ENCODE measurements at regions not wholly inside any gene's neighbourhood (a gene's known extent, or its start where the extent isn't known, plus 50 kb on each side); places are given as distances from the start of the nearest gene placed in this dataset.
"Not testable (repeated sequence)": the region's sequence is repeated elsewhere in the genome, so short reads cannot be mapped to it uniquely, and the experiment has no call there.

DNA sequence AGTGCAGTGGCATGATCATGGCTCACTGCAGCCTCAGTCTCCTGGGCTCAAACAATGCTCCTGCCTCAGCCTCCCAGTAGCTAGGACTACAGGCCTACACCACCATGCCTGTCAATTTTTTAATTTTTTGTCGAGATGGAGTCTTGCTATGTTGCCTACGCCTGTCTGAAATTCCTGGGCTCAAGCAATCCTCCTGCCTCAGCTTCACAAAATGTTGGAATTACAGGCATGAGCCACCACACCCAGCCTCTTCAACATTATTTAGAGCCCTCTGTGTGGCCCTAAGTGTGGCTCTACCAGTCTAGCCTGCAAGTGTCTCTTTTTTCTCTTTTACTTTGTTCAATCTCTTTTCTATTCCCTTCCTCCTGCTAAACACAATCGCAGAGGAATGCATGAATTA lies 154.4 kb upstream of the EPB41L4A start:
- H3K4me1 Mint-ChIP-seq (ENCODE audit: low read depth), result no peaks in the 10 kb centered on the region
- H3K27me3 Mint-ChIP-seq (ENCODE audit: low read depth), result peaks cover 10% of the 10 kb centered on the region
- ATAC-seq (no peak), DNase-seq (no peak)
- no peaks in the 10 kb centered on the region for H3K36me3 Mint-ChIP-seq (ENCODE audit: insufficient read depth)
- no peak overlapping the region for H3K4me3 Mint-ChIP-seq
- no peaks in the 10 kb centered on the region for H3K9me3 Mint-ChIP-seq

DNA sequence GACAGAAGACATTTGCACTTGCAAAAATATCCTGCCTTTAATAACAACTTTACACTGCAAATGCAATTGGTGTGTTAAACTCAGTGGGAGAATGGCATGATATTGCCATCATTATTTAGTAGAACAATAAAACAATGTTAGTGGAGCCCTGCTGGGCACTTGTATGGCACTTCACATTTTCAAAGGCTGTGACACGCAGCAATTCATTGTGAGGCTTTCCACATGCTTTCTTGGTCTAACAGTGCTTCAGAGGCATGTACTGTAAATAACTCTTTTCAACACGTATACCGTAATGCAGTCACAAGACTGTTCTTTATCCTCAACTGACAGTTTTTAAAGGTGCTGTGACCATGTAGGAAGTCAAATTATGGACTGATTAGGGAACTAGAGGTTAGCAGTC lies 155.5 kb upstream of the EPB41L4A start:
- Mint-ChIP-seq H3K27me3 (ENCODE audit: low read depth) (peaks cover 10% of the 10 kb centered on the region), H3K4me1 (ENCODE audit: low read depth) (no peaks in the 10 kb centered on the region), H3K9me3 (no peaks in the 10 kb centered on the region), H3K4me3 (no peak overlapping the region), H3K36me3 (ENCODE audit: insufficient read depth) (no peaks in the 10 kb centered on the region)
- DNase-seq, result no peak
- no peak for ATAC-seq

DNA sequence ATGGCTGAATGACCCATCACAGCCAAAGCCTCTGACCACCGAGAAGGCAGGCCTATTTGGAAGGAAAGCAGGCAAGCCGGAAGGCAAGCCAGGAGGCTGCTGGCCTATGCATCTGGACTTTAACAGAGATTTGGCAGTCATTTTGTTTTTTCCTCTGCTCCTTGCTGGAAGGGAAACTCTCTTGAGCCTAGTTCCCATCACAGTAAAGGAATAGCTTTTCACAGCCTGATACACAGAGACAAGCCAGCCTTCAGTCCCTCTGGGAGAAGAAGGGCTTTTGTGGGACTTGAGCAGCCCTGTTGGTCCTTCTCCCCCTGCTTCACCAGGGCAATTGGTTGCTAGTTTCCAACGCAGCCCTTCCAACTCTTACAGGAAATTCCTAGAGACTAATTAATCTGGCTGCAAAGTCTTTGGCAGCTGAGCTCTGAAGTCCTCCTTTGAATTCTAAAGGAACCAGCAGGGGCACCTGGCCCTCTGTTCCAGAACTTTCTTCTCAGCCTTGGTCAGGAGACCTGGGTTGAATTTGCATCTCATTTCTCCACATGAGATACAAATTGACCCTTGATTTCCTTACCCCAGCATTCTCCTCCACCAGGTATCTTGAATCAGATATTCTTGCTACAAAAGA lies 157.3 kb upstream of the EPB41L4A start:
- no peaks in the 10 kb centered on the region for H3K4me1 Mint-ChIP-seq (ENCODE audit: low read depth)
- H3K9me3 Mint-ChIP-seq, result no peaks in the 10 kb centered on the region
- DNase-seq, result no peak
- H3K4me3 Mint-ChIP-seq, result no peak overlapping the region
- H3K27me3 Mint-ChIP-seq (ENCODE audit: low read depth), result peaks cover 6% of the 10 kb centered on the region
- H3K36me3 Mint-ChIP-seq (ENCODE audit: insufficient read depth), result no peaks in the 10 kb centered on the region
- ATAC-seq, result no peak

DNA sequence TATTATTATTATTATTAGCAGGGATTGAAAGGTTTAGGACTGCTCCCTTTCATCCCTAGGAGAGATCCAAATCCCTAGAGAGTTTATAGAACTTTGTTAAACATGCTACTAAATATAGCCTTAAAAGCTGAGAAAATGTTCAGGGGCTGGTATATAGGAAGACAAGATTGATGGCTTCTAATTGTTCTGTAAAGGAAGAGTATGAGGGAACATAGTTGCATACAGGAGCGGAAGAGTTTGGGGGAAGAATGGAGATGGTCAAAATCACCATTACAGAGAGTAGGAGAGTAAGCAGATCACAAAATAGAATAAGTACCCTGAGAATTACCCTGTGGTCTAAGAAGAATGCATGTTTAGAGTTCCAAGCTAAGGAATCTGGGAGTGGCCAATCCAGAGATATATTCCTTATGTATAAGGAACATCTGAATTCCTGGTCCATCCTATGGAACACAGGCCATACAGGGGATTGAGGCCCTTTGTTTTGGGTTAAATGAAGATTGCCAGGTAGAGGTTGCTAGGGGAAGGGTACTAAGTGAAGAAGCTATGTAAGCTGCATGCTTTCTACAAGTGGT lies 158.0 kb upstream of the APC start:
- Mint-ChIP-seq H3K36me3 (ENCODE audit: insufficient read depth) (no peaks in the 10 kb centered on the region), H3K27me3 (ENCODE audit: low read depth) (peaks cover 7% of the 10 kb centered on the region), H3K9me3 (no peaks in the 10 kb centered on the region), H3K4me3 (no peak overlapping the region), H3K4me1 (ENCODE audit: low read depth) (no peaks in the 10 kb centered on the region)
- ATAC-seq (no peak), DNase-seq (no peak)

DNA sequence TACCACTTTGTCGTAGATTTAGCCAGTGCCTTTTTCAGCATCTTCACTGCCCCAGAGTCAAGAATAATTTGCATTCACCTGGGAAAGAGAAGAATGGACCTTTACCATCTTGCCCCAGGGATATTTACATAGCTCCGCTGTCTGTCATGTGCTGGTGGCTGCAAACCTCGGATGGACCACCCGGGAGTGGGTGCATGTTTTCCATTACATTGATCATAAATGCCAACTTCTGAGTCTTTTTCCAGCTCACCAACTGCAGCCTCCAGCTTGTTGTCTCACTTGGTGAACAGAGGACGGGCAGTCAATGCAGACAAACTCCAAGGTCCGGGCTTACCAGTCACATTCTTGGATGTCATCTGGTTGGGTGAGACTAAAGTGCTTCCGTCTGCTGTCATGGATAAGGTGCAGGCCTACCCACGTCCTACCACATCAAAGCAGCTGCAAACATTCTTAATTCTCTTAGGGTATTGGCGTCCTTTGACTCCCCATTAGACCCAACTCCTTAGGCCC lies 155.8 kb upstream of the APC start:
- Mint-ChIP-seq H3K4me3 (no peak overlapping the region), H3K4me1 (ENCODE audit: low read depth) (no peaks in the 10 kb centered on the region), H3K36me3 (ENCODE audit: insufficient read depth) (no peaks in the 10 kb centered on the region), H3K9me3 (no peaks in the 10 kb centered on the region), H3K27me3 (ENCODE audit: low read depth) (peaks cover 5% of the 10 kb centered on the region)
- no peak for DNase-seq
- no peak for ATAC-seq

DNA sequence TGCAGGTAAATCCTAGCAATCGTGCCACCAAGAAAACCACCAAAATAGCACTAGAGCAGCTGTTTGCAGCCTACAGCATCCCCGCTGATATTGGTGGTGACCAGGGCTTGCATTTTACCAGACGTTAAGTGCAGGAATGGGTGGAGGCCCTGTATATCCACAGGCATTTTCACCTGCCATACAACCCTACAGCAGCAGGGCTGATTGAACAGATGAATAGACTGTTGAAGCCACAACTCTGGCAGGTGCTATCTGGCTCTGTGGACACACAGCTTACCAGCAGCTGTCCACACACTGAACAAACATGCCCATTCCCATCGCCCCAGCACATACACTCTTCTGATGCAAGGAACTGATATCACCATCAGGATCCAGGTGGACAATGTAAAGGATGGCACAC lies 154.5 kb upstream of the APC start:
- Mint-ChIP-seq H3K9me3 (no peaks in the 10 kb centered on the region), H3K4me3 (no peak overlapping the region), H3K27me3 (ENCODE audit: low read depth) (peaks cover 7% of the 10 kb centered on the region), H3K36me3 (ENCODE audit: insufficient read depth) (no peaks in the 10 kb centered on the region), H3K4me1 (ENCODE audit: low read depth) (no peaks in the 10 kb centered on the region)
- ATAC-seq (no peak), DNase-seq (no peak)

DNA sequence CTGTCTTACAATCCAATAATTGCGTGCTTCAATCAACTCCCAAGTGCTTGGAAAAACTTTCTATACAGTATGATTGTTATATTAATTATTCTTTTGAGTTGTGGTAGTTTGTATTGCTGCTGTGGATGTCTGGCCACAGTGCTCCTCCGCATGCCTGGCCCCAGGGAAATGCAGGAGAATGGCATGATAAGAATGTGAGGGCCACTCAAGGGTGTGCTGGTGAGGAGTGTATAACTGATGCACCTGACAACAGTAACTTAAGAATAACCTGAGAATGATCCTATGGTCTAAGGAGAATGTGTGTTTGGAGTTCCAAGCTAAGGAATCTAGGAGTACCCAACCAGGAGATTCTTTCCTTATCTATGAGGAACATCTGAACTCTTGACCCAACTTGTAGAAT lies 152.9 kb upstream of the APC start:
- DNase-seq, result no peak
- Mint-ChIP-seq H3K4me3 (no peak overlapping the region), H3K27me3 (ENCODE audit: low read depth) (peaks cover 9% of the 10 kb centered on the region), H3K4me1 (ENCODE audit: low read depth) (no peaks in the 10 kb centered on the region), H3K9me3 (no peaks in the 10 kb centered on the region), H3K36me3 (ENCODE audit: insufficient read depth) (no peaks in the 10 kb centered on the region)
- ATAC-seq, result no peak

DNA sequence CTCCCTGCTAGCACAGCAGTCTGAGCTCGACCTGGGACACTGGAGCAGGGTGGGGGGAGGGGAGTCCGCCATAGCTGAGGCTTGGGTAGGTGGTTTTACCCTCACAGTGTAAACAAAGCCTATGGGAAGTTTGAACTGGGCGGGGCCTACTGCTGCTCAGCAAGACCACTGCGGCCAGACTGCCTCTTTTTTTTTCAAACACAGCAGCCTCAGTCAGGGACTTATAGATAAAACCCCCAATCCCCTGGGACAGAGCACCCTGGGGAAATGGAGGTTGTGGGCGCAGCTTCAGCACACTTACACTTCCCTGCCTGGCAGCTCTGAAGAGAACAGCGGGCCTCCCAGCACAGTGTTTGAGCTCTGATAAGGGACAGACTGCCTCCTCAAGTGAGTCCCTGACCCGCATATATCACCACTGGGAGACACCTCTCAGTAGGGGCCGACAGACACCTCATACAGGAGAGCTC lies 151.1 kb upstream of the APC start:
- ATAC-seq, result no peak
- no peak overlapping the region for H3K4me3 Mint-ChIP-seq

DNA sequence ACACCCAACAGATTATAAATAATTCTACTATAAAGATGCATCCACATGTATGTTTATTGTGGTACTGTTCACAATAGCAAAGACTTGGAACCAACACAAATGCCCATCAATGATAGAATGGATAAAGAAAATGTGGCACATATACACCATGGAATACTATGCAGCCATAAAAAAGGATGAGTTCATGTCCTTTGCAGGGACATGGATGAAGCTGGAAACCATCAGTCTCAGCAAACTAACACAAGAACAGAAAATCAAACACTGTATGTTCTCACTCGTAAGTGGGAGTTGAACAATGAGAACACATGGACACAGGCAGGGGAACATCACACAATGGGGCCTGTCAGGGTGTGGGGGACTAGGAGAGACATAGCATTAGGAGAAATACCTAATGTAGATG lies 146.8 kb upstream of the APC start:
- ATAC-seq; DNase-seq; H3K27me3 Mint-ChIP-seq (ENCODE audit: low read depth); H3K36me3 Mint-ChIP-seq (ENCODE audit: insufficient read depth); H3K4me1 Mint-ChIP-seq (ENCODE audit: low read depth); H3K9me3 Mint-ChIP-seq; H3K4me3 Mint-ChIP-seq: not testable (repeated sequence)

More for the DNA sequence above, 151.1 kb upstream of the APC start:
- H3K27me3 Mint-ChIP-seq (ENCODE audit: low read depth), result peaks cover 9% of the 10 kb centered on the region
- no peaks in the 10 kb centered on the region for H3K9me3 Mint-ChIP-seq
- no peaks in the 10 kb centered on the region for H3K36me3 Mint-ChIP-seq (ENCODE audit: insufficient read depth)
- H3K4me1 Mint-ChIP-seq (ENCODE audit: low read depth), result no peaks in the 10 kb centered on the region
- no peak for DNase-seq

DNA sequence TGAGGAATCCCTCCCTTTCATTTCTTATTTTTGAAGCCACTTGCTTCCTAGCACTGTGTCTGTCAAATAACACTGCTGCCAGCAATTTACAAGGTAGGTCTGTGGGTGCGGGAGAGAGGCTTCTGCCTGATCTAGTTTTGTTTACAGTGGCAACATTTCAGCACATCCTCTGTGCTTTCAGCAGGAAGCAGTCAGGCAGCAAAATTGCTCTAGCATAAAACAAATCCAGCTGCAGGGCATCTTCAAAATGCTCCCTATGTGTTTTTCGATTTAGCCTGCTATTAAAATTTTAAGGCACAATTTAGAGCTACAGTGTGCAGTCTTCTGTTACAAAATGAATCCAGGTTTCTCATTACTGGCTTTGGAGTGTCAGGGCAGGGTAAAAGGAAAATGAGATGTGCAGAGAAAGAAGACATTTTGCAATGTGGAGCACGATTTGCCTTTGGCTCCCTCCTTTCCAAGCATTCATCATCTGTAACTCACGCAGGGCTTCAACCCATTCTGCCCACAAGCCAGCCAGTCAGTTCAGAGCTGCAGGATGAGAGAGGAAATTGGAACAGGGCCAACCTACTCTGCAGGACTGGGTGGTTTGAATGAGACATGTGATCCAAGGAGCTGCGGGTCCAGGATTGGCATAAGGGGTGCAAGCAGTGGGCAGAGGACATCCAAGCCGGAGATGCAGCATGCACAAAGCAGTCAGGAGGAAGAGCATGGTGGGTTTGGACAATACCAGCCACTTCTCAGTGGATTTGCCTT lies 143.4 kb upstream of the APC start:
- Mint-ChIP-seq H3K27me3 (ENCODE audit: low read depth) (peaks cover 10% of the 10 kb centered on the region), H3K36me3 (ENCODE audit: insufficient read depth) (no peaks in the 10 kb centered on the region), H3K4me3 (no peak overlapping the region), H3K4me1 (ENCODE audit: low read depth) (no peaks in the 10 kb centered on the region), H3K9me3 (no peaks in the 10 kb centered on the region)
- DNase-seq (no peak), ATAC-seq (no peak)

DNA sequence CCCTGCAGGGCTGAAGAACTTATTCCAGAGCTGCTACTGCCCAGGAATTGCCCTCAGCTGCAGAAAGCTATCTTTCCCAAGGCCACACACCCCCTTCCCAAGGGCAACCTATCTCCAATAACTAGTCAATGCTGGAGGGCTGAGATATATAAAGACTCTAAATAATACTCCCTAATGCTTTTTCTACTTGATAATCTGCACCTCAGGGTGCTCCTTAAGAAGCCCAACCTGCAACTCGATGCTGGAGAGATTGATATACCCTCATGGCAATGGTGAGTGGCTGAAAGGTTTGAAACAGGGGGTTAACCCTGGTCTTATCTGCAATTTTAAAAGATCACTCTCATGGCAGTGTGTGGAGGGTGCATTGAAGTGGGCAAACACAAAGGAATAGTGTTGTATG lies 142.7 kb upstream of the APC start:
- Mint-ChIP-seq H3K27me3 (ENCODE audit: low read depth) (peaks cover 11% of the 10 kb centered on the region), H3K4me3 (no peak overlapping the region), H3K9me3 (no peaks in the 10 kb centered on the region), H3K36me3 (ENCODE audit: insufficient read depth) (no peaks in the 10 kb centered on the region), H3K4me1 (ENCODE audit: low read depth) (no peaks in the 10 kb centered on the region)
- ATAC-seq (no peak), DNase-seq (no peak)

DNA sequence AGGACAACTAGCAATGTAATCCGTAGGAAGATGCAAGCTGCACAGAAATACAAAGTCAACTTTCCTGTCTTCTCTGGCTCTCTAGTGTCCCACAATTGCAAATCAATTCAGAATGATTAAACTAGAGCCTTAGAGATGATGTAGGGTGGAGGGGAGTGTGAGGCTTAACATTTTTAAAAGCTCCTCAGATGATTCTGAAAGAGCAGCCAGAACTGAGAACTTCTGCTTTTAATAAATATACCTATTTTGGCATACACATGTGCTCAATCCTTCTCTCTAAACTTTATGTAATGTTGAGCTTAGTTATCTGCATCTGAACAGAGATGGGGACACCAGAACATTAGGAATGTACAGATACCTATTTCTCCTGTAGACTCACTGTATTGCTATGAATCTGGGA lies 139.9 kb upstream of the APC start:
- Mint-ChIP-seq H3K4me3 (no peak overlapping the region), H3K9me3 (no peaks in the 10 kb centered on the region), H3K36me3 (ENCODE audit: insufficient read depth) (no peaks in the 10 kb centered on the region), H3K27me3 (ENCODE audit: low read depth) (peaks cover 11% of the 10 kb centered on the region), H3K4me1 (ENCODE audit: low read depth) (no peaks in the 10 kb centered on the region)
- ATAC-seq, result no peak
- no peak for DNase-seq

DNA sequence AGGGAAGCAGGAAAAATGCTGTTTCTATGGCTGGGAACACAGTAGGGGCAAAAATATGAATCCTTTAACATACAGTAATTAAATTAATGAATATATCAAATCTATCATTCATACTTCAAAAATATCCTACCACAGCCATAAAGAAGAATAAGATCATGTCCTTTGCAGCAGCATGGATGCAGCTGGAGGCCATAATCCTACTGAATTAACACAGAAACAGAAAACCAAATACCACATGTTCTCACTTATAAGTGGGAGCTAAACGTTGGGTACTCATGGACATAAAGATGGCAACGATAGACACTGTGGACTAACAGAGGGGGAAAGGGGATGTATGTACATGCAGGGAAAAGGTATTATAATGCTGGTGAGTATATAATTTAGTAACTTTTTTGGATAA lies 137.2 kb upstream of the APC start:
- DNase-seq; ATAC-seq; H3K9me3 Mint-ChIP-seq; H3K4me3 Mint-ChIP-seq; H3K4me1 Mint-ChIP-seq (ENCODE audit: low read depth); H3K36me3 Mint-ChIP-seq (ENCODE audit: insufficient read depth): not testable (repeated sequence)
- H3K27me3 Mint-ChIP-seq (ENCODE audit: low read depth), result peaks cover 16% of the 10 kb centered on the region

DNA sequence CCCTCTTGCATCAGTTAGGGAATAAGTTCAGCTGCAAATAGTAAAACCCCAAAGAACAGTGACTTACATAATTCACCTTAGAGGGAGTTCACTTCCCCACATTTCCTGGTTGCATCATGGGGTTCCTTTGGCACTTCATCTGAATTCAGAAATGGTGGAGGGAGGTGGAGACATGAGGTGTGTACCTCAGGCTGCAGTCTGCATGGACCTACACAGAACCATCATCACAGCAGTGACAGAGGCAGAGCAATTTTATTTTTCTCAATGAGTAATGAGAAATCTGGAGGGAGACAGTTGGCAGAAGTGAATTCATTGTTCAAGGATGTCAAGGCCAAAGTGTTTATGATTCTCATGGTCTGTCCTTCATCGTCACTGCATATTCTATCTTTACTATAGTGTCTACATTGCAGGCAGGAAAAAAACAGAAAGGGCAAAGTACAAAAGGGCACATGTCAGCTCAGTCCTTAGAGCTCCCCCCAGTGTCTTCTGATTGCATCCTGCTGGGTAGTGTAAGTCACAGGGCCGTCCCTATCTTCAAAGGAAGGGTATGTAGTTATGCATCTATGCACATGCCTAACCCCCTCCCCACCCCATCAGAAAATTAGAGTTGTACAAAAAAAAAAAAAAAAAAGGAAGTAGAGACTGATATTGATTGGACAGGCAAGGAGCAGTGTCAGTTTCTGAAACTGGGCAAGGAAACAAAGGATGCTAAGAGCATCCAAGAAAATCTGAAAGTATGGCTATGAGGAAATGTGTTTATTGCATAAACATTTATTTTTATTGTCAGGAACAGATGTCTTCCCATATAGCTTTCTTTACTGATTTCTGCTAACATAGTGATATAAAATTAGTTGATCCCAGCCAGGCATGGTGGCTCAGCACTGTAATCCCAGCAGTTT lies 132.7 kb upstream of the APC start:
- Mint-ChIP-seq H3K36me3 (ENCODE audit: insufficient read depth) (no peaks in the 10 kb centered on the region), H3K4me1 (ENCODE audit: low read depth) (no peaks in the 10 kb centered on the region), H3K4me3 (no peak overlapping the region), H3K9me3 (no peaks in the 10 kb centered on the region), H3K27me3 (ENCODE audit: low read depth) (peaks cover 18% of the 10 kb centered on the region)
- ATAC-seq (no peak), DNase-seq (no peak)

All from activated T-cell treated with anti-CD3 and anti-CD28 coated beads, Interleukin-2, amount 50 U/mL, for 4 hours (primary cell).